Panc1 (cell line): ENCODE measurements at regions not wholly inside any gene's neighbourhood (a gene's known extent, or its start where the extent isn't known, plus 50 kb on each side); places are given as distances from the start of the nearest gene placed in this dataset.

Experiments used
- CTCF ChIP-seq: fragments of 450-650 bp; IDR thresholded peaks from 2 replicates; pipeline ENCODE4 v1.5.1; 2017; ENCODE audit warnings: mild to moderate bottlenecking
- POLR2AphosphoS5 ChIP-seq: IDR thresholded peaks from 2 replicates; pipeline ENCODE4 v1.6.1; 2012; ENCODE audit warnings: mild to moderate bottlenecking, low read depth, low read length, moderate library complexity
- SIN3A ChIP-seq: IDR thresholded peaks from 2 replicates; pipeline ENCODE4 v1.6.1; 2012; ENCODE audit warnings: low read depth, mild to moderate bottlenecking, low read length, moderate library complexity, borderline replicate concordance; ENCODE audit not compliant: insufficient read depth
- TF ChIP-seq, protein P1 (sequence below), 2 experiments: IDR thresholded peaks; 2 replicates each; pipeline ENCODE4 v1.6.1; 2011 to 2012; ENCODE audit warnings: low read depth in 2 of 2, control low read depth in 1 of 2, low read length in 1 of 2, mild to moderate bottlenecking in 1 of 2, moderate library complexity in 1 of 2; ENCODE audit not compliant: insufficient read depth in 1 of 2

DNA sequence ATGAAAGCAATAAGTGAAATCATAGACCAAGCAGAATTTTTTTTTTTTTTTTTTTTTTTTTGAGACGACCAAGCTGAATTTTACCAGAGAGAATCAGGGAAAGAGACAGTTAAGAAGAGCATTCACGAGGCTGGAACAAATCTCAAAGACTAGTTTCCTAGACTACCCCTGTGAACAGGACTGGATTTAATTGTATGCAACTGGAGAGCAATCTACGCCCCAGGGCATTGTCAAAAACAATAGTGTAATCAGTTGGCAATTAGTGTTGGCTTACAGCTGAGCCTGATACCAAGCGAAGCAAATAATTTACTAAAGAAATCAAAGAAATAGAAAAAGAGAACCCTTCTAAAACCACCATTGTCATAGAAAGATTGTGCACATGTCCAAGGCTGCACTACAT is 232.9 kb upstream of the CPNE8 start:
- TF ChIP-seq CTCF (no peak), SIN3A (no peak), POLR2AphosphoS5 (no peak)
- TF ChIP-seq, protein P1, sequence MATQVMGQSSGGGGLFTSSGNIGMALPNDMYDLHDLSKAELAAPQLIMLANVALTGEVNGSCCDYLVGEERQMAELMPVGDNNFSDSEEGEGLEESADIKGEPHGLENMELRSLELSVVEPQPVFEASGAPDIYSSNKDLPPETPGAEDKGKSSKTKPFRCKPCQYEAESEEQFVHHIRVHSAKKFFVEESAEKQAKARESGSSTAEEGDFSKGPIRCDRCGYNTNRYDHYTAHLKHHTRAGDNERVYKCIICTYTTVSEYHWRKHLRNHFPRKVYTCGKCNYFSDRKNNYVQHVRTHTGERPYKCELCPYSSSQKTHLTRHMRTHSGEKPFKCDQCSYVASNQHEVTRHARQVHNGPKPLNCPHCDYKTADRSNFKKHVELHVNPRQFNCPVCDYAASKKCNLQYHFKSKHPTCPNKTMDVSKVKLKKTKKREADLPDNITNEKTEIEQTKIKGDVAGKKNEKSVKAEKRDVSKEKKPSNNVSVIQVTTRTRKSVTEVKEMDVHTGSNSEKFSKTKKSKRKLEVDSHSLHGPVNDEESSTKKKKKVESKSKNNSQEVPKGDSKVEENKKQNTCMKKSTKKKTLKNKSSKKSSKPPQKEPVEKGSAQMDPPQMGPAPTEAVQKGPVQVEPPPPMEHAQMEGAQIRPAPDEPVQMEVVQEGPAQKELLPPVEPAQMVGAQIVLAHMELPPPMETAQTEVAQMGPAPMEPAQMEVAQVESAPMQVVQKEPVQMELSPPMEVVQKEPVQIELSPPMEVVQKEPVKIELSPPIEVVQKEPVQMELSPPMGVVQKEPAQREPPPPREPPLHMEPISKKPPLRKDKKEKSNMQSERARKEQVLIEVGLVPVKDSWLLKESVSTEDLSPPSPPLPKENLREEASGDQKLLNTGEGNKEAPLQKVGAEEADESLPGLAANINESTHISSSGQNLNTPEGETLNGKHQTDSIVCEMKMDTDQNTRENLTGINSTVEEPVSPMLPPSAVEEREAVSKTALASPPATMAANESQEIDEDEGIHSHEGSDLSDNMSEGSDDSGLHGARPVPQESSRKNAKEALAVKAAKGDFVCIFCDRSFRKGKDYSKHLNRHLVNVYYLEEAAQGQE (IDR thresholded peaks at IDR 0.05; ENCODE audit: insufficient read depth in 1 of 2, low read depth in 2 of 2, low read length in 1 of 2) = no peak
